K562 (cell line): ENCODE measurements at regions not wholly inside any gene's neighbourhood (a gene's known extent, or its start where the extent isn't known, plus 50 kb on each side); places are given as distances from the start of the nearest gene placed in this dataset.

Experiments
- CAMTA2 ChIP-seq: fragments of 250-450 bp; sonication (Bioruptor Pico); conservative IDR thresholded peaks from 2 replicates; pipeline ENCODE4 v1.5.1; 2022
- CBFB ChIP-seq: sonication (generic); formaldehyde crosslinking; IDR thresholded peaks from 2 replicates; pipeline ENCODE4 v1.4.0; 2020; ENCODE audit warnings: mild to moderate bottlenecking, missing genetic modification reagents
- CHCHD3 ChIP-seq: fragments of 250-450 bp; sonication (Bioruptor Pico); IDR thresholded peaks from 2 replicates; pipeline ENCODE4 v2.1.2; 2022; ENCODE audit warnings: mild to moderate bottlenecking
- CXXC5 ChIP-seq: fragments of 250-450 bp; sonication (Bioruptor Pico); IDR thresholded peaks from 2 replicates; pipeline ENCODE4 v1.8.0; 2022; ENCODE audit warnings: inconsistent platforms, mild to moderate bottlenecking, moderate library complexity
- EP400 ChIP-seq: fragments of 450-650 bp; IDR thresholded peaks from 2 replicates; pipeline ENCODE4 v1.6.1; 2017; ENCODE audit warnings: antibody characterized with exemption, mild to moderate bottlenecking, moderate library complexity
- FOXK2 ChIP-seq, 2 experiments: fragments of 450-650 bp; IDR thresholded peaks in 1 of 2; conservative IDR thresholded peaks in 1 of 2; 2 replicates each; pipeline ENCODE4 v1.6.1; 2016; ENCODE audit warnings: low read depth in 2 of 2, mild to moderate bottlenecking in 1 of 2
- HIVEP1 ChIP-seq: fragments of 250-450 bp; sonication (Bioruptor Pico); IDR thresholded peaks from 2 replicates; pipeline ENCODE4 v1.4.0; 2020; ENCODE audit warnings: mild to moderate bottlenecking
- HMGXB4 ChIP-seq: sonication (generic); formaldehyde crosslinking; IDR thresholded peaks from 2 replicates; pipeline ENCODE4 v1.8.1; 2023; ENCODE audit warnings: mild to moderate bottlenecking, missing genetic modification reagents
- ILF3 ChIP-seq: fragments of 450-650 bp; IDR thresholded peaks from 2 replicates; pipeline ENCODE4 v1.6.1; 2018; ENCODE audit warnings: antibody characterized with exemption, mild to moderate bottlenecking, moderate library complexity, borderline replicate concordance
- MAFK ChIP-seq: IDR thresholded peaks from 2 replicates; pipeline ENCODE4 v1.6.1; 2011; ENCODE audit warnings: low read length, improper control_type of control experiment
- NCOA6 ChIP-seq: fragments of 450-650 bp; IDR thresholded peaks from 2 replicates; pipeline ENCODE4 v1.6.1; 2017; ENCODE audit warnings: mild to moderate bottlenecking
- NONO ChIP-seq, 2 experiments: fragments of 200-400 bp in 1 of 2; fragments of 450-650 bp in 1 of 2; formaldehyde crosslinking in 1 of 2; IDR thresholded peaks; 2 replicates each; pipeline ENCODE4 v1.6.1; 2017; ENCODE audit warnings: low read depth in 2 of 2, mild to moderate bottlenecking in 2 of 2, moderate library complexity in 2 of 2, low read length in 1 of 2
- PPARD ChIP-seq: fragments of 250-450 bp; sonication (Bioruptor Pico); IDR thresholded peaks from 2 replicates; pipeline ENCODE4 v1.8.0; 2022; ENCODE audit warnings: inconsistent platforms, mild to moderate bottlenecking, moderate library complexity
- PYGO2 ChIP-seq: fragments of 450-650 bp; IDR thresholded peaks from 2 replicates; pipeline ENCODE4 v1.6.1; 2016; ENCODE audit warnings: mild to moderate bottlenecking, missing genetic modification characterization, moderate library complexity, missing compliant biosample characterization
- RBBP5 ChIP-seq: fragments of 200-600 bp; sonication (generic); IDR thresholded peaks from 2 replicates; pipeline ENCODE4 v1.6.1; 2012; ENCODE audit warnings: borderline replicate concordance, mild to moderate bottlenecking, low read length, control low read depth, inconsistent platforms; ENCODE audit not compliant: insufficient read depth, poor library complexity, severe bottlenecking
- RCOR1 ChIP-seq, 2 experiments: IDR thresholded peaks; 2 replicates each; pipeline ENCODE4 v1.6.1; 2012; ENCODE audit warnings: low read depth in 2 of 2, low read length in 2 of 2, borderline replicate concordance in 1 of 2, improper control_type of control experiment in 1 of 2
- RFX7 ChIP-seq: fragments of 250-450 bp; sonication (Bioruptor Pico); IDR thresholded peaks from 2 replicates; pipeline ENCODE4 v1.5.1; 2021; ENCODE audit warnings: mild to moderate bottlenecking
- RUNX1 ChIP-seq: sonication (generic); IDR thresholded peaks from 2 replicates; pipeline ENCODE4 v1.6.1; 2016; ENCODE audit warnings: antibody characterized with exemption, low read depth
- YY1 ChIP-seq, 3 experiments: IDR thresholded peaks; 2 replicates each; pipeline ENCODE4 v1.6.1; 2011; ENCODE audit warnings: low read length in 2 of 3, mild to moderate bottlenecking in 2 of 3, moderate library complexity in 2 of 3, borderline replicate concordance in 1 of 3, control low read depth in 1 of 3, low read depth in 1 of 3; ENCODE audit not compliant: insufficient read depth in 3 of 3, insufficient replicate concordance in 2 of 3, control insufficient read depth in 1 of 3, insufficient read length in 1 of 3; ENCODE audit errors: extremely low read depth in 1 of 3
- ZFP30 ChIP-seq: fragments of 250-450 bp; sonication (Bioruptor Pico); IDR thresholded peaks from 2 replicates; pipeline ENCODE4 v1.8.0; 2022; ENCODE audit warnings: moderate library complexity, mild to moderate bottlenecking, inconsistent platforms, borderline replicate concordance
- ZNF212 ChIP-seq: fragments of 450-650 bp; formaldehyde crosslinking; IDR thresholded peaks from 2 replicates; pipeline ENCODE4 v1.4.0; 2020; ENCODE audit warnings: mild to moderate bottlenecking
- ZNF324 ChIP-seq: fragments of 250-450 bp; sonication (Bioruptor Pico); IDR thresholded peaks from 2 replicates; pipeline ENCODE4 v1.4.0; 2020; ENCODE audit warnings: mild to moderate bottlenecking

DNA sequence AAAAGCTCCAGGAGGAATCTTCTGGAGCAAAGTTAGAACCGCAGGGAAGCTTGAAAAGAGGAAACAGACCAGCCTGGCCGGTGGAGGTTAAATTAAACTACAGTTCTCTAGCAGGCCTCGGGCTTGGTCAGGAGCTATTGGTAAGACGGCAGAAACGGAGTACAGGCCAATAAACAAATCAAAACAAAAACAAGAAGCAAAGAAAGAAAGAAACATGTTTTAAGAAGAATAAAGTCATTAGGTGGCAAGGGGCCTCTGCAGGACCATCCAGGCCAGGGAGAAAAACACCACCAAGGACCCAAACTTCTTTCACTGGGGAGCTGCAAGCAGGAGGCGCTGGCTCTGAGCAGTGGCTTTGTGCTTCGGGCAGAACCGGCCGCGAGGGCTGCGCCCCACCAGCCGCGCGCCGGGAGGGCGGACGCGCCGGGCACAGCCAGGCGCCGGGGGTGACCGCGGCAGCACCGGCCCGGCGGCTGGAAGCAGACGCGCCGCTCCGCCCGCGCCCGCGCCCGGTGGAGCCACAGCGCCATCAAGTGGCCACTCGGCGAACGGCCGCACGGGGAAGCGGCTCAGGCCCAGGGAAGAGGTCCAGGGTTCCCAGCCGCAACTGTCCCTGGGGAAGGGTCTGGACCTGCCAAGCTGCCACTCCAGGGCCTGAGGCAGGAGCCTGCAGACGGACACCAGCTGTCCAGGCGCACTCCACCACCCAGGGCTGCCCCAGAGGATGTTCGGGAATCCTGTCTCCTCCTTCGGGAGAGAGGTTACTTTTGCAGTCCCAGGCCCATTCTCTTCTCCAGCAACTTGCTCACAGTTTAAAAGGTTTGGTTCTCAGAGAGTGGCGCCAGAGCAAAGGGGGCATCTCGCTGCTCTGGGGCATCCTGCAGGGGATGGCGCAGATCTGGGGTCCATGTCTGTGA lies 419.4 kb downstream of the SOX9 start (continued):
- TF ChIP-seq CHCHD3 (CRISPR knock-in tag) (no peak), NONO (IDR thresholded peaks at IDR 0.05; ENCODE audit: low read depth in 2 of 2, low read length in 1 of 2) (no peak), RUNX1 (no peak), HIVEP1 (CRISPR knock-in tag) (no peak), NCOA6 (no peak), MAFK (no peak), CAMTA2 (CRISPR knock-in tag) (no peak), ILF3 (no peak), RFX7 (CRISPR knock-in tag) (no peak), HMGXB4 (no peak), RBBP5 (no peak), EP400 (no peak), ZNF324 (CRISPR knock-in tag) (no peak), CBFB (CRISPR knock-in tag) (no peak), YY1 (IDR thresholded peaks at IDR 0.05; ENCODE audit: borderline replicate concordance in 1 of 3, control insufficient read depth in 1 of 3, extremely low read depth in 1 of 3, insufficient read depth in 3 of 3, insufficient read length in 1 of 3, insufficient replicate concordance in 2 of 3, low read depth in 1 of 3, low read length in 2 of 3) (peak in 1 of 3 experiments; percentile 29), ZFP30 (CRISPR knock-in tag) (no peak), PPARD (CRISPR knock-in tag) (no peak), PYGO2 (tag) (no peak), ZNF212 (CRISPR knock-in tag) (no peak), CXXC5 (CRISPR knock-in tag) (peak; percentile 51; the same call in 1 of the 2 replicates), RCOR1 (IDR thresholded peaks at IDR 0.05; ENCODE audit: borderline replicate concordance in 1 of 2, low read depth in 2 of 2, low read length in 2 of 2) (no peak), FOXK2 (conservative IDR thresholded peaks at IDR 0.05 in 1 of 2, IDR thresholded peaks at IDR 0.05 in 1 of 2; ENCODE audit: low read depth in 2 of 2) (no peak)
- TF ChIP-seq, all 486 proteins: peak for 12
